Endothelial cell of umbilical vein (primary cell): ENCODE measurements at regions not wholly inside any gene's neighbourhood (a gene's known extent, or its start where the extent isn't known, plus 50 kb on each side); places are given as distances from the start of the nearest gene placed in this dataset.

Experiments used
- BruUV-seq: library from RNA; stranded (reverse); fragments of 400-500 nt; replicated peaks from 2 replicates; lab custom pipeline; 2021; lab: Mats Ljungman, UMichigan
- CTCF ChIA-PET: fragments of 300-600, 350-600 bp; sonication (Branson Sonifier 250); formaldehyde crosslinking; loops from one replicate; lab custom pipeline; 2021; ENCODE audit warnings: antibody characterized with exemption, inconsistent platforms; lab: Charles Lee
- POLR2A ChIA-PET: fragments of 300-600, 350-600 bp; sonication (Branson Sonifier 250); formaldehyde crosslinking; loops from one replicate; lab custom pipeline; 2021; ENCODE audit warnings: antibody characterized with exemption, inconsistent platforms; lab: Charles Lee
- DNase-seq: peaks from one replicate; pipeline ENCODE4 v3.0.0-alpha.2; 2011; ENCODE audit warnings: low read depth, low spot score
- FAIRE-seq: peaks from 2 replicates; lab custom pipeline; 2011; peaks lifted over from hg19 to GRCh38; lab: Jason Lieb, UNC
- H2AFZ ChIP-seq: 2 replicates; pipeline ENCODE4 v1.6.0; 2012; ENCODE audit warnings: low read depth, low read length, control low read depth, inconsistent platforms
- H3K27ac ChIP-seq: 2 replicates; pipeline ENCODE4 v1.5.1; 2011; ENCODE audit warnings: low read depth, mild to moderate bottlenecking, control low read depth, low read length, moderate library complexity; ENCODE audit not compliant: insufficient read depth
- H3K27me3 ChIP-seq, 2 experiments: 2 replicates each; pipeline versions ENCODE4 v1.6.0 to v1.6.1; 2011; ENCODE audit warnings: low read length in 2 of 2, mixed read lengths in 1 of 2; ENCODE audit not compliant: control insufficient read depth in 2 of 2, insufficient read depth in 2 of 2
- H3K36me3 ChIP-seq, 2 experiments: 2 replicates in 1 of 2; 3 replicates in 1 of 2; pipeline ENCODE4 v1.5.1; 2011; ENCODE audit warnings: low read length in 2 of 2, mild to moderate bottlenecking in 1 of 2, moderate library complexity in 1 of 2; ENCODE audit not compliant: control insufficient read depth in 2 of 2, insufficient read depth in 2 of 2; ENCODE audit errors: extremely low read depth in 1 of 2
- H3K4me1 ChIP-seq: 3 replicates; pipeline ENCODE4 v1.5.1; 2011; ENCODE audit warnings: mild to moderate bottlenecking, low read length; ENCODE audit not compliant: control insufficient read depth, insufficient read depth; ENCODE audit errors: extremely low read depth
- H3K4me2 ChIP-seq: 2 replicates; pipeline ENCODE4 v1.6.1; 2011; ENCODE audit warnings: low read length, control low read depth, mixed read lengths; ENCODE audit not compliant: insufficient read depth
- H3K4me3 ChIP-seq, 3 experiments: fragments of 200-600 bp in 1 of 3; sonication (generic), shearing (Covaris generic) in 1 of 3; replicated peaks in 1 of 3; 2 replicates each; pipeline ENCODE4 v1.5.1; 2011 to 2016; ENCODE audit warnings: control low read depth in 3 of 3, low read length in 3 of 3, mild to moderate bottlenecking in 2 of 3, inconsistent platforms in 1 of 3, low read depth in 1 of 3, moderate library complexity in 1 of 3; ENCODE audit not compliant: insufficient read depth in 1 of 3
- H3K79me2 ChIP-seq: 2 replicates; pipeline ENCODE4 v1.6.0; 2012; ENCODE audit warnings: low read length, inconsistent platforms; ENCODE audit not compliant: control insufficient read depth, insufficient read depth
- H3K9ac ChIP-seq: replicated peaks from 2 replicates; pipeline ENCODE3; 2011; ENCODE audit warnings: low read length, control low read depth; ENCODE audit not compliant: insufficient read depth; ENCODE audit errors: extremely low read depth
- H3K9me1 ChIP-seq: replicated peaks from 3 replicates; pipeline ENCODE4 v1.6.0; 2011; ENCODE audit warnings: mild to moderate bottlenecking, low read length; ENCODE audit not compliant: control insufficient read depth, insufficient read depth; ENCODE audit errors: extremely low read depth
- H3K9me3 ChIP-seq: replicated peaks from 2 replicates; pipeline ENCODE4 v1.5.1; 2012; ENCODE audit warnings: low read length, inconsistent platforms; ENCODE audit not compliant: control insufficient read depth, insufficient read depth
- H4K20me1 ChIP-seq: replicated peaks from 2 replicates; pipeline ENCODE3; 2011; ENCODE audit warnings: mild to moderate bottlenecking, low read length; ENCODE audit not compliant: control insufficient read depth, insufficient read depth; ENCODE audit errors: extremely low read depth
- CTCF ChIP-seq, 2 donors: IDR thresholded peaks; 1 replicate in 1 of 2; 2 replicates in 1 of 2; pipeline ENCODE4 v1.5.1; 2011; ENCODE audit warnings: low read length in 2 of 2, mild to moderate bottlenecking in 2 of 2, moderate library complexity in 2 of 2, control low read depth in 1 of 2, inconsistent platforms in 1 of 2, low read depth in 1 of 2; ENCODE audit not compliant: insufficient read depth in 1 of 2; ENCODE audit errors: extremely low read depth in 1 of 2
- EZH2 ChIP-seq: IDR thresholded peaks from 2 replicates; pipeline ENCODE4 v1.6.1; 2012; ENCODE audit warnings: borderline replicate concordance, low read depth, mild to moderate bottlenecking, moderate library complexity, low read length, inconsistent platforms; ENCODE audit not compliant: severe bottlenecking
- FOS ChIP-seq: IDR thresholded peaks from 2 replicates; pipeline ENCODE4 v1.6.1; 2011; ENCODE audit warnings: mild to moderate bottlenecking, low read length, moderate library complexity, borderline replicate concordance; ENCODE audit not compliant: insufficient read depth
- GATA2 ChIP-seq: IDR thresholded peaks from 2 replicates; pipeline ENCODE4 v1.7.0; 2011; ENCODE audit warnings: low read depth, mild to moderate bottlenecking, moderate library complexity, mixed read lengths, low read length; ENCODE audit not compliant: insufficient read length, insufficient read depth
- JUN ChIP-seq: IDR thresholded peaks from 2 replicates; pipeline ENCODE4 v1.6.1; 2011; ENCODE audit warnings: borderline replicate concordance, low read depth; ENCODE audit not compliant: insufficient read length, insufficient read depth
- MYC ChIP-seq: IDR thresholded peaks from one replicate; pipeline ENCODE4 v1.6.1; 2011; ENCODE audit warnings: mild to moderate bottlenecking, low read depth, low read length
- POLR2A ChIP-seq: IDR thresholded peaks from 2 replicates; pipeline ENCODE4 v1.6.1; 2012; ENCODE audit warnings: low read depth, mild to moderate bottlenecking, control low read depth, low read length
- POLR2AphosphoS5 ChIP-seq: IDR thresholded peaks from 2 replicates; pipeline ENCODE4 v1.6.1; 2012; ENCODE audit warnings: low read depth, mild to moderate bottlenecking, control low read depth, low read length, moderate library complexity; ENCODE audit not compliant: insufficient read depth
- dilution Hi-C: fragments of 300-500 bp; cut with MboI; formaldehyde crosslinking; loops from one replicate; pipeline ENCODE4 v1.15.0; 2019; ENCODE audit warnings: low sequenced_read_pairs; ENCODE audit not compliant: extremely low pct_ligation_motif_present
- intact Hi-C: fragments of 100-400 bp; cut with micrococcal nuclease; formaldehyde crosslinking; loops from one replicate; pipeline ENCODE4 v1.10.0; 2022
- TF ChIP-seq, protein P1 (sequence below): IDR thresholded peaks from 2 replicates; pipeline ENCODE4 v1.6.1; 2011; ENCODE audit not compliant: insufficient read depth, insufficient read length

GRCh38 chr7:17093461-17093860, 205.0 kb upstream of the AHR start:
- Histone ChIP-seq H2AFZ (no peak overlapping the region), H3K4me1 (no peaks in the 10 kb centered on the region), H3K9me1 (no peaks in the 10 kb centered on the region), H3K27me3 (no peaks in the 10 kb centered on the region), H3K4me2 (no peak overlapping the region), H4K20me1 (no peaks in the 10 kb centered on the region), H3K9ac (no peak overlapping the region), H3K27ac (no peak overlapping the region), H3K9me3 (no peaks in the 10 kb centered on the region), H3K4me3 (no peak overlapping the region), H3K36me3 (no peaks in the 10 kb centered on the region), H3K79me2 (no peaks in the 10 kb centered on the region)
- FAIRE-seq (no peak), DNase-seq (no peak)
- BruUV-seq: no TSS peak
- dilution Hi-C loops: no loop called here
- TF ChIP-seq JUN: no peak
- CTCF ChIA-PET: no interaction called here
- POLR2A ChIA-PET: no interaction called here
- intact Hi-C loops: no loop called here

- ChIA-PET CTCF (interaction anchor here (3.0 kb wide), 1 partner anchor 32 kb away, joined by 10 read pairs; no protein-coding TSS in a partner anchor), POLR2A (no interaction called here)
- intact Hi-C loops: no loop called here
- no peaks in the 10 kb centered on the region for H3K27me3 ChIP-seq
- H3K27ac ChIP-seq: no peak overlapping the region
- H2AFZ ChIP-seq: no peak overlapping the region
- BruUV-seq: no TSS peak
- no peaks in the 10 kb centered on the region for H3K79me2 ChIP-seq
- no peaks in the 10 kb centered on the region for H4K20me1 ChIP-seq
- H3K9me1 ChIP-seq: no peaks in the 10 kb centered on the region
- TF ChIP-seq, protein P1, sequence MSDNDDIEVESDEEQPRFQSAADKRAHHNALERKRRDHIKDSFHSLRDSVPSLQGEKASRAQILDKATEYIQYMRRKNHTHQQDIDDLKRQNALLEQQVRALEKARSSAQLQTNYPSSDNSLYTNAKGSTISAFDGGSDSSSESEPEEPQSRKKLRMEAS: no peak
- no peak for TF ChIP-seq GATA2
- TF ChIP-seq MYC: no peak
- TF ChIP-seq FOS: no peak
- no peak for TF ChIP-seq JUN
- TF ChIP-seq EZH2: no peak
- TF ChIP-seq CTCF (IDR thresholded peaks at IDR 0.05; ENCODE audit: extremely low read depth in 1 of 2, insufficient read depth in 1 of 2, low read depth in 1 of 2, low read length in 2 of 2): no peak
- TF ChIP-seq POLR2A: no peak
- no peak for TF ChIP-seq POLR2AphosphoS5
- no peak overlapping the region for H3K9ac ChIP-seq
- no peaks in the 10 kb centered on the region for H3K9me3 ChIP-seq
- no peaks in the 10 kb centered on the region for H3K36me3 ChIP-seq
- no peak overlapping the region for H3K4me3 ChIP-seq
- DNase-seq (no peak), FAIRE-seq (no peak)
- no peak overlapping the region for H3K4me2 ChIP-seq
- dilution Hi-C loops: no loop called here
- no peaks in the 10 kb centered on the region for H3K4me1 ChIP-seq
These were observed 203.4 kb upstream of the AHR start for GRCh38 chr7:17094963-17095574.
